ENCODE measurements at regions not wholly inside any gene's neighbourhood (a gene's known extent, or its start where the extent isn't known, plus 50 kb on each side); places are given as distances from the start of the nearest gene placed in this dataset.
"Not testable (repeated sequence)": the region's sequence is repeated elsewhere in the genome, so short reads cannot be mapped to it uniquely, and the experiment has no call there.

- no peak overlapping the region for H3K9ac ChIP-seq (ENCODE audit: low read length)
- no peaks in the 10 kb centered on the region for H3K27me3 ChIP-seq (ENCODE audit: low read length)
- no peak overlapping the region for H3K27ac ChIP-seq (ENCODE audit: low read depth, low read length)
- TF ChIP-seq EZH2phosphoT487 (conservative IDR thresholded peaks at IDR 0.05; ENCODE audit: low read length) (no peak), CTCF (IDR thresholded peaks at IDR 0.05; ENCODE audit: insufficient read depth, low read length, poor library complexity, severe bottlenecking) (no peak)
- no peaks in the 10 kb centered on the region for H3K9me2 ChIP-seq (replicated peaks; ENCODE audit: insufficient read depth, low read length)
- no peaks in the 10 kb centered on the region for H3F3A ChIP-seq (ENCODE audit: insufficient read depth)
- no peaks in the 10 kb centered on the region for H4K20me1 ChIP-seq (ENCODE audit: low read depth, low read length)
- no peaks in the 10 kb centered on the region for H3K79me2 ChIP-seq (ENCODE audit: insufficient read depth, low read length)
- no peak overlapping the region for H3K4me2 ChIP-seq (ENCODE audit: low read depth, low read length, poor library complexity, severe bottlenecking)
- H3K4me3 ChIP-seq (ENCODE audit: insufficient read depth, low read length, poor library complexity, severe bottlenecking) = no peak overlapping the region
- H3K9me3 ChIP-seq (ENCODE audit: insufficient read depth, low read length) = no peaks in the 10 kb centered on the region
- no peak overlapping the region for H2AFZ ChIP-seq (ENCODE audit: low read depth, low read length, severe bottlenecking)
- H3K36me3 ChIP-seq (ENCODE audit: low read length) = no peaks in the 10 kb centered on the region
Observed at GRCh38 chr20:51125105-51125504, 102.2 kb upstream of the KCNG1 start.

GRCh38 chr20:51123887-51124286, 101.0 kb upstream of the KCNG1 start:
- H3K27me3 ChIP-seq (ENCODE audit: low read length); H3K4me2 ChIP-seq (ENCODE audit: low read depth, low read length, poor library complexity, severe bottlenecking): not testable (repeated sequence)

GRCh38 chr20:51122931-51123658, 100.2 kb upstream of the KCNG1 start:
- no peak overlapping the region for H3K4me3 ChIP-seq (ENCODE audit: insufficient read depth, low read length, poor library complexity, severe bottlenecking)
- no peaks in the 10 kb centered on the region for H3K36me3 ChIP-seq (ENCODE audit: low read length)
- H3K27ac ChIP-seq (ENCODE audit: low read depth, low read length) = no peak overlapping the region
- no peaks in the 10 kb centered on the region for H3K27me3 ChIP-seq (ENCODE audit: low read length)
- H2AFZ ChIP-seq (ENCODE audit: low read depth, low read length, severe bottlenecking) = no peak overlapping the region
- H3K79me2 ChIP-seq (ENCODE audit: insufficient read depth, low read length) = no peaks in the 10 kb centered on the region
- no peaks in the 10 kb centered on the region for H3K9me2 ChIP-seq (replicated peaks; ENCODE audit: insufficient read depth, low read length)
- H3K9me3 ChIP-seq (ENCODE audit: insufficient read depth, low read length) = no peaks in the 10 kb centered on the region
- H3K4me2 ChIP-seq (ENCODE audit: low read depth, low read length, poor library complexity, severe bottlenecking) = no peak overlapping the region
- no peaks in the 10 kb centered on the region for H4K20me1 ChIP-seq (ENCODE audit: low read depth, low read length)
- H3F3A ChIP-seq (ENCODE audit: insufficient read depth) = no peaks in the 10 kb centered on the region
- TF ChIP-seq CTCF (IDR thresholded peaks at IDR 0.05; ENCODE audit: insufficient read depth, low read length, poor library complexity, severe bottlenecking) = no peak
- no peak for TF ChIP-seq EZH2phosphoT487 (conservative IDR thresholded peaks at IDR 0.05; ENCODE audit: low read length)
- no peak overlapping the region for H3K9ac ChIP-seq (ENCODE audit: low read length)

More at GRCh38 chr20:51123887-51124286, 101.0 kb upstream of the KCNG1 start:
- not testable (repeated sequence) for H3K27ac ChIP-seq (ENCODE audit: low read depth, low read length); H4K20me1 ChIP-seq (ENCODE audit: low read depth, low read length); H3F3A ChIP-seq (ENCODE audit: insufficient read depth); H3K9me2 ChIP-seq (replicated peaks; ENCODE audit: insufficient read depth, low read length); H3K36me3 ChIP-seq (ENCODE audit: low read length); H3K9ac ChIP-seq (ENCODE audit: low read length); H2AFZ ChIP-seq (ENCODE audit: low read depth, low read length, severe bottlenecking); H3K4me3 ChIP-seq (ENCODE audit: insufficient read depth, low read length, poor library complexity, severe bottlenecking); H3K79me2 ChIP-seq (ENCODE audit: insufficient read depth, low read length); H3K9me3 ChIP-seq (ENCODE audit: insufficient read depth, low read length)

GRCh38 chr20:51121901-51122412, 99.0 kb upstream of the KCNG1 start:
- H2AFZ ChIP-seq (ENCODE audit: low read depth, low read length, severe bottlenecking) = no peak overlapping the region
- H3K27me3 ChIP-seq (ENCODE audit: low read length) = no peaks in the 10 kb centered on the region
- H3K4me2 ChIP-seq (ENCODE audit: low read depth, low read length, poor library complexity, severe bottlenecking) = no peak overlapping the region
- TF ChIP-seq EZH2phosphoT487 (conservative IDR thresholded peaks at IDR 0.05; ENCODE audit: low read length) (no peak), CTCF (IDR thresholded peaks at IDR 0.05; ENCODE audit: insufficient read depth, low read length, poor library complexity, severe bottlenecking) (no peak)
- no peak overlapping the region for H3K4me3 ChIP-seq (ENCODE audit: insufficient read depth, low read length, poor library complexity, severe bottlenecking)
- H3K36me3 ChIP-seq (ENCODE audit: low read length) = no peaks in the 10 kb centered on the region
- no peaks in the 10 kb centered on the region for H3K79me2 ChIP-seq (ENCODE audit: insufficient read depth, low read length)
- no peak overlapping the region for H3K9ac ChIP-seq (ENCODE audit: low read length)
- H3F3A ChIP-seq (ENCODE audit: insufficient read depth) = no peaks in the 10 kb centered on the region
- no peak overlapping the region for H3K27ac ChIP-seq (ENCODE audit: low read depth, low read length)
- H4K20me1 ChIP-seq (ENCODE audit: low read depth, low read length) = no peaks in the 10 kb centered on the region
- H3K9me3 ChIP-seq (ENCODE audit: insufficient read depth, low read length) = no peaks in the 10 kb centered on the region
- no peaks in the 10 kb centered on the region for H3K9me2 ChIP-seq (replicated peaks; ENCODE audit: insufficient read depth, low read length)

All from SU-DHL-6 (cell line).